ENCODE measurements at regions not wholly inside any gene's neighbourhood (a gene's known extent, or its start where the extent isn't known, plus 50 kb on each side); places are given as distances from the start of the nearest gene placed in this dataset.

DNA sequence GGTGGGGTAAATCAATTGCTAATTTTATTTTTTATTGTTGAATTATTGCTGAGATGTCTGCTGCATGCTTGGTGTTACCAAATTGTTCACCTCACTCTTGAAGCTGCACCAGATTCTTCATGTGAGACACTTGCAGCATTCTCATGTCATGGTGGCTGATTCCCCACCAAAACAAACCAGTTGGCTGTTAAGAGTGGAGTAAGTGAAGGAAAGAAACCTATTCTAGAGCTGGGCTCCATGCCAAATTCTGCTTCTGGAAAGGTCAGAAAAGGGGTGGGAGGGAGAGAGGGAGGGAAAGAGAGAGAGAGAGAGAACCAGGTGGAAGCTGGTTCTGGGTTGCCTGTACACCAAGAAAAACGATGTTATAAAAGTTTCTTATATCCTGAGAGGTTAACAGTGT lies 317.5 kb upstream of the THRB start:
- H3K18ac ChIP-seq (ENCODE audit: low read depth, low read length): no peak overlapping the region
- no peak overlapping the region for H3K9ac ChIP-seq (ENCODE audit: low read depth, low read length)
- ATAC-seq (ENCODE audit: low read depth): no peak
- no peak overlapping the region for H3K4me2 ChIP-seq (ENCODE audit: low read depth, low read length)
- WGBS, 2 experiments (ENCODE audit: extremely low coverage in 2 of 2, insufficient read length in 1 of 2): no CpG with 5 or more reads among the region's 1 CpG
- no peak overlapping the region for H2AK9ac ChIP-seq (replicated peaks; ENCODE audit: low read depth, low read length, poor library complexity)
- no peak overlapping the region for H3K27ac ChIP-seq (ENCODE audit: insufficient read depth, low read length)
- no peak overlapping the region for H2BK120ac ChIP-seq (ENCODE audit: low read depth, low read length)
- no peaks in the 10 kb centered on the region for H3K4me1 ChIP-seq (ENCODE audit: control insufficient read depth, insufficient read depth, low read length)
- no peak overlapping the region for H2AFZ ChIP-seq (replicated peaks; ENCODE audit: low read length, poor library complexity)
- POLR2A ChIA-PET (ENCODE audit: unreplicated experiment): no interaction called here
- no peak overlapping the region for H2AK5ac ChIP-seq (ENCODE audit: low read depth, low read length)
- H3K14ac ChIP-seq (replicated peaks; ENCODE audit: low read depth, low read length): no peak overlapping the region
- no peaks in the 10 kb centered on the region for H3K36me3 ChIP-seq (ENCODE audit: control insufficient read depth, insufficient read depth, low read length)
- H3K27me3 ChIP-seq (ENCODE audit: control insufficient read depth, insufficient read depth, low read length): no peaks in the 10 kb centered on the region
- H4K91ac ChIP-seq (ENCODE audit: insufficient read depth, low read depth, low read length): no peak overlapping the region
- no peaks in the 10 kb centered on the region for H3K79me1 ChIP-seq (ENCODE audit: low read depth in 1 of 2, low read length in 2 of 2)
- no peak overlapping the region for H3K23ac ChIP-seq (ENCODE audit: low read depth, low read length)
- in situ Hi-C loops (cut with MboI; ENCODE audit: low sequenced_read_pairs): no loop called here
- no peak overlapping the region for H3K4me3 ChIP-seq (ENCODE audit: insufficient read depth, low read depth, low read length)
- no peak overlapping the region for H3K4ac ChIP-seq (ENCODE audit: low read depth, low read length)
- H2BK5ac ChIP-seq (ENCODE audit: low read depth, low read length, poor library complexity, severe bottlenecking): no peak overlapping the region
- H3K56ac ChIP-seq (ENCODE audit: extremely low read depth, insufficient read depth, low read length): no peak overlapping the region
- no TSS peak for BruUV-seq (replicated peaks)
- no peak for DNase-seq
- TF ChIP-seq CEBPB (IDR thresholded peaks at IDR 0.05; ENCODE audit: low read depth, low read length) (no peak), RCOR1 (IDR thresholded peaks at IDR 0.05; ENCODE audit: insufficient replicate concordance, low read length) (no peak), SMC3 (IDR thresholded peaks at IDR 0.05; ENCODE audit: low read depth, low read length) (no peak), MAFK (IDR thresholded peaks at IDR 0.05; ENCODE audit: low read depth, low read length) (no peak), POLR2A (IDR thresholded peaks at IDR 0.05; ENCODE audit: low read depth, low read length) (no peak), MXI1 (IDR thresholded peaks at IDR 0.05; ENCODE audit: borderline replicate concordance, low read depth, low read length) (no peak), RFX5 (IDR thresholded peaks at IDR 0.05; ENCODE audit: low read depth, low read length) (no peak), BHLHE40 (IDR thresholded peaks at IDR 0.05; ENCODE audit: low read depth, low read length) (no peak), NFE2L2 (IDR thresholded peaks at IDR 0.05; ENCODE audit: low read depth, low read length) (no peak), MAZ (IDR thresholded peaks at IDR 0.05; ENCODE audit: borderline replicate concordance, low read depth, low read length) (no peak), FOS (IDR thresholded peaks at IDR 0.05; ENCODE audit: low read depth, low read length) (no peak), CHD1 (IDR thresholded peaks at IDR 0.05; ENCODE audit: low read depth, low read length) (no peak)
- TF ChIP-seq, protein P1, sequence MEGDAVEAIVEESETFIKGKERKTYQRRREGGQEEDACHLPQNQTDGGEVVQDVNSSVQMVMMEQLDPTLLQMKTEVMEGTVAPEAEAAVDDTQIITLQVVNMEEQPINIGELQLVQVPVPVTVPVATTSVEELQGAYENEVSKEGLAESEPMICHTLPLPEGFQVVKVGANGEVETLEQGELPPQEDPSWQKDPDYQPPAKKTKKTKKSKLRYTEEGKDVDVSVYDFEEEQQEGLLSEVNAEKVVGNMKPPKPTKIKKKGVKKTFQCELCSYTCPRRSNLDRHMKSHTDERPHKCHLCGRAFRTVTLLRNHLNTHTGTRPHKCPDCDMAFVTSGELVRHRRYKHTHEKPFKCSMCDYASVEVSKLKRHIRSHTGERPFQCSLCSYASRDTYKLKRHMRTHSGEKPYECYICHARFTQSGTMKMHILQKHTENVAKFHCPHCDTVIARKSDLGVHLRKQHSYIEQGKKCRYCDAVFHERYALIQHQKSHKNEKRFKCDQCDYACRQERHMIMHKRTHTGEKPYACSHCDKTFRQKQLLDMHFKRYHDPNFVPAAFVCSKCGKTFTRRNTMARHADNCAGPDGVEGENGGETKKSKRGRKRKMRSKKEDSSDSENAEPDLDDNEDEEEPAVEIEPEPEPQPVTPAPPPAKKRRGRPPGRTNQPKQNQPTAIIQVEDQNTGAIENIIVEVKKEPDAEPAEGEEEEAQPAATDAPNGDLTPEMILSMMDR (conservative IDR thresholded peaks at IDR 0.05; ENCODE audit: low read depth, low read length): no peak
- TF ChIP-seq, protein P2, sequence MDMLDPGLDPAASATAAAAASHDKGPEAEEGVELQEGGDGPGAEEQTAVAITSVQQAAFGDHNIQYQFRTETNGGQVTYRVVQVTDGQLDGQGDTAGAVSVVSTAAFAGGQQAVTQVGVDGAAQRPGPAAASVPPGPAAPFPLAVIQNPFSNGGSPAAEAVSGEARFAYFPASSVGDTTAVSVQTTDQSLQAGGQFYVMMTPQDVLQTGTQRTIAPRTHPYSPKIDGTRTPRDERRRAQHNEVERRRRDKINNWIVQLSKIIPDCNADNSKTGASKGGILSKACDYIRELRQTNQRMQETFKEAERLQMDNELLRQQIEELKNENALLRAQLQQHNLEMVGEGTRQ (IDR thresholded peaks at IDR 0.05; ENCODE audit: low read depth, low read length): no peak
- no peak overlapping the region for H4K8ac ChIP-seq (ENCODE audit: low read depth in 2 of 2, low read length in 2 of 2)
- no peaks in the 10 kb centered on the region for H3K9me1 ChIP-seq (ENCODE audit: insufficient read depth, low read length)
- H2BK20ac ChIP-seq (ENCODE audit: low read depth, low read length): no peak overlapping the region
- CTCF ChIA-PET: no interaction called here
- no peak overlapping the region for H2BK15ac ChIP-seq (ENCODE audit: low read depth, low read length)
- H3K9me3 ChIP-seq (ENCODE audit: control insufficient read depth, insufficient read depth, low read length): no peaks in the 10 kb centered on the region
- dilution Hi-C loops (cut with HindIII; ENCODE audit: low sequenced_read_pairs, unreplicated experiment): no loop called here
- no peaks in the 10 kb centered on the region for H4K20me1 ChIP-seq (ENCODE audit: insufficient read depth, low read length)
- intact Hi-C loops (cut with micrococcal nuclease): no loop called here
- no peak overlapping the region for H4K5ac ChIP-seq (ENCODE audit: low read depth, low read length)
